ENCODE measurements at regions not wholly inside any gene's neighbourhood (a gene's known extent, or its start where the extent isn't known, plus 50 kb on each side); places are given as distances from the start of the nearest gene placed in this dataset.

DNA sequence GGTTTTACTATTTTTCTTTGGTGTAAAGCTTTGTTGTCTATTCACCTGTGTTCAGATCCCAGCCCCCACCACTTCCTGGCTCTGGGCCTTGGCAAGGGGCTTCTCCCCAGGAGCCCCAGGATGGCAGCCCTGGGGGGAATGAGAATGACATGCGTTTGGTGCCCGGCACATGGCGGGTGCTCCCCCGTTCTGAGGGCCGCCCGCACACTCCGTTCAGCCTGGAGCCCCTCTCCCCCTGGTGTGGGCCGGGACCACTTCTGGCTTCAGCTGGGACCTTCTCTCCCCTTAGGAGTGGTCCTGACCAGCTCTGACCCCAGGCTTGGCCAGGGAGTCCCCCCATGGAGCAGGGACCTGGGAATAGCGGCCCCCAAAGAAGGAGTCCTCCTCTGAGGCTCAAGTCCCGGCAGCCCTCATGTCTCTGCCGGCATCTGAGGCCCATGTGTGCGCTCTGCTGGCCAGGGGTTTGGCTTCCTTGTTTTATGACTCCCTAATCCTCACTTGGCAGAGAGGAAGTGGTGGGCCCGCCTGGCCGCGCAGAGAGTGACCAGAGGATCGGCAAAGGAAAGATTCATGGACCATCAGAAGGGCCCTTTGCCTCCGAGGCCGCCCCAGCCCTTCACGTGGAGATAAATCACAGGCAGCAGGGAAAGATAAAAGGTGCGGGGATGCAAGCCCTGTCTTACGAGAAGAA lies 57.0 kb upstream of the LMX1B start:
- in situ Hi-C loops (cut with HindIII; ENCODE audit: low pct_unique_long_range_greater_than_20kb, low sequenced_read_pairs), result no loop called here
- DNase-seq (ENCODE audit: low read depth, low spot score), result no peak

DNA sequence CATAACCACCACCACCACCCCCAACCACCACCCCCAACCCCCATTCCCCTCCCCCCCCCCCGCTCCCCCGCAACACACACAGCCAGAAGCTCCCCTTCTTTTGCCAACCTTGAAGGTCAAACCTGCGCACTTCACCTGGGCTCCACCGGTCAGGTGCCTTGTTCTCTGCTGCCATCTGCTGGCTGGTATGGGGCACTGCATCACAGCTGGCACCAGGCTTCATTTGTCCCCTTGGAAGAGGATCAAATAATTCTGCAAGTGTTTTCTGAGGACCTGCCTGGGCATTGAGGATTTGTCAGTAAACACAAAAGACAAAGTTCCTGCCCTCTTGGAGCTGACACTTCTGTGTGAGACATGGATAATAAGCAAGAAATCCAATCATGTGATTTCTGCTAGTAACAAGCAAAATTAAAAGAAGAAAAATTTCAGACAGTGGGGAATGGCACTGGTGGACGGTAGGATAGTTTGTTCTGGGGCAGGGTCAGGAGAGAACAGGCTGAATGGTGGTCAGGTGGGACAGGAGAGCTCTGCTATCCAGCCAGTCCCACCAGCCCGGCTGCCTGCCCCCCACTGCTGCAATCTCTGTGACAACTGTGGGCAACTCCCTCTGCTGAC lies 55.6 kb upstream of the LMX1B start:
- in situ Hi-C loops (cut with HindIII; ENCODE audit: low pct_unique_long_range_greater_than_20kb, low sequenced_read_pairs), result no loop called here
- DNase-seq (ENCODE audit: low read depth, low spot score), result peak; percentile 65

DNA sequence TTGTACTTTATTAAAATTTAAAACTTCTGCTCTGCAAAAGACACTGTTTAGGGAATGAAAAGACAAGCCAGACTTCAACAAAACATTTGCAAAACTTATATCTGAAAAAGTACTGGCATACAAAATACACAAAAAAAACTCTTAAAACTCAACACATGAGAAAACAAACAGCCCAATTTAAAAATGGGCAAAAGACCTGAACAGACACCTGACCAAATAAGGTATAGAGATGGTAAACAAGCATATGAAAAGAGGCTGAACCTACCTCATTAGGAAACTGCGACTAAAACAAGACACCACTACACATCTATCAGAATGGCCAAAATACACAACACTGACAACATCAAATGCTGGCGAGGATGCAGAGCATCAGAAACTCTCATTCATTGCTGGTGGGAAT lies 54.4 kb upstream of the LMX1B start:
- in situ Hi-C loops (cut with HindIII; ENCODE audit: low pct_unique_long_range_greater_than_20kb, low sequenced_read_pairs), result no loop called here
- no peak for DNase-seq (ENCODE audit: low read depth, low spot score)

DNA sequence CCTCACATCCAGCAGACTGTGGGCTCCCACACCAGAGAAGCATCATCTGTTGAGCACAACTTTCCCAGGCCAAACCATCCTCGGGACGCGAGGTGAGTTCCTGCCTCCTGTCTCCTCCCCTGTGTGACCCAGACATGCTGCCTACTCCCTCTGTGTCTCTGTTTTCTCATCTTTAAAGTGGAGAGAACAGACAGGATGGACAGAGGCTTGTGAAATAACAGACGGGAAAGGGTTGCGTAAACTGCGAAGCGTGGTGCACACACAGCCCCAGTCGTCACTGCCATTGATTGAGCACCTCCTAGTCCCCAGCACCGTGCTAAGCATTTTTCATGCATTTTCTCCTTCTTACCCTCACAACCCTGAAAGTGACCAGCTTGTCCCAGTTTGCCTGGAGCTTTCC lies 52.1 kb upstream of the LMX1B start:
- in situ Hi-C loops (cut with HindIII; ENCODE audit: low pct_unique_long_range_greater_than_20kb, low sequenced_read_pairs), result no loop called here
- no peak for DNase-seq (ENCODE audit: low read depth, low spot score)

DNA sequence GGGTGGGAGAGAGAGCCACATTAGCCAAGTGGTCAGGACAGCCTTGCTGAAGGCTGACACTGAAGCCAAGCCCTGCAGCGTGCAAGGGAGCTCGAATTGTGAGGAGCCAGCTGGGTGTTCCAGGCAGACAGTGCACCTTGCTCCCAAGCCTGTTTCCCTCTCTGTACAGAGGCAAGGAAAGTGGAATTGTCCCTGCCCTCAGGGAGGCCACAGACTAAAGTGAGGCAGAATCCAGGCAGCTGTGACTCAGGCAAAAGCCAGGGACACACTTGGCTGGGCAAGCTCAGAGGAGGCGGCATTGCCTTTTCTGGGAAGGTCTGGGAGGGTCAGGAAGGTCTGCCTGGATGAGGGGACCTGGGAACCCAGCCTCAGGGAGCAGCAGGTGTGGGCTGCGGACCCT lies 50.2 kb upstream of the LMX1B start:
- DNase-seq (ENCODE audit: low read depth, low spot score), result no peak
- in situ Hi-C loops (cut with HindIII; ENCODE audit: low pct_unique_long_range_greater_than_20kb, low sequenced_read_pairs), result no loop called here
